ENCODE measurements at regions not wholly inside any gene's neighbourhood (a gene's known extent, or its start where the extent isn't known, plus 50 kb on each side); places are given as distances from the start of the nearest gene placed in this dataset.

GRCh38 chr10:43955978-43956377 is 307.3 kb upstream of the ZNF32 start:
- DNase-seq (ENCODE audit: low spot score) = no peak

- no peak for DNase-seq (ENCODE audit: low spot score)
These were observed 306.4 kb upstream of the ZNF32 start for GRCh38 chr10:43955002-43955596.

- DNase-seq (ENCODE audit: low spot score) = no peak
These were observed 305.0 kb upstream of the ZNF32 start for GRCh38 chr10:43953672-43954071.

GRCh38 chr10:43952760-43953159 is 304.1 kb upstream of the ZNF32 start:
- no peak for DNase-seq (ENCODE audit: low spot score)

- no peak for DNase-seq (ENCODE audit: low spot score)
These were observed 300.7 kb upstream of the ZNF32 start for GRCh38 chr10:43949351-43949750.

- no peak for DNase-seq (ENCODE audit: low spot score)
These were observed 297.8 kb upstream of the ZNF32 start for GRCh38 chr10:43946445-43946844.

- DNase-seq (ENCODE audit: low spot score) = no peak
These were observed 297.2 kb upstream of the ZNF32 start for GRCh38 chr10:43945908-43946307.

GRCh38 chr10:43945094-43945730 is 296.5 kb upstream of the ZNF32 start:
- no peak for DNase-seq (ENCODE audit: low spot score)

- no peak for DNase-seq (ENCODE audit: low spot score)
These were observed 295.9 kb upstream of the ZNF32 start for GRCh38 chr10:43944381-43945093.

GRCh38 chr10:43943818-43944360 is 295.2 kb upstream of the ZNF32 start:
- no peak for DNase-seq (ENCODE audit: low spot score)

- no peak for DNase-seq (ENCODE audit: low spot score)
These were observed 294.6 kb upstream of the ZNF32 start for GRCh38 chr10:43943119-43943817.

GRCh38 chr10:43942096-43942850 is 293.6 kb upstream of the ZNF32 start:
- no peak for DNase-seq (ENCODE audit: low spot score)

- no peak for DNase-seq (ENCODE audit: low spot score)
These were observed 292.5 kb upstream of the ZNF32 start for GRCh38 chr10:43940898-43941837.

GRCh38 chr10:43939939-43940820 is 291.5 kb upstream of the ZNF32 start:
- no peak for DNase-seq (ENCODE audit: low spot score)

GRCh38 chr10:43939389-43939938 is 290.8 kb upstream of the ZNF32 start:
- DNase-seq (ENCODE audit: low spot score) = no peak

- DNase-seq (ENCODE audit: low spot score) = no peak
These were observed 290.1 kb upstream of the ZNF32 start for GRCh38 chr10:43938810-43939209.

- no peak for DNase-seq (ENCODE audit: low spot score)
These were observed 282.7 kb upstream of the ZNF32 start for GRCh38 chr10:43931308-43931930.

- DNase-seq (ENCODE audit: low spot score) = no peak
These were observed 282.1 kb upstream of the ZNF32 start for GRCh38 chr10:43930777-43931176.

- no peak for DNase-seq (ENCODE audit: low spot score)
These were observed 281.6 kb upstream of the ZNF32 start for GRCh38 chr10:43930243-43930642.
